SK-N-MC (cell line): ENCODE measurements at regions not wholly inside any gene's neighbourhood (a gene's known extent, or its start where the extent isn't known, plus 50 kb on each side); places are given as distances from the start of the nearest gene placed in this dataset.

Experiments
- EZH2 ChIP-seq: fragments of 200-600 bp; sonication (generic); IDR thresholded peaks from one replicate; pipeline ENCODE4 v1.6.1; 2017; ENCODE audit warnings: antibody characterized with exemption
- POLR2AphosphoS5 ChIP-seq: IDR thresholded peaks from 2 replicates; pipeline ENCODE4 v1.6.1; 2012; ENCODE audit warnings: mild to moderate bottlenecking, low read depth, low read length, borderline replicate concordance

DNA sequence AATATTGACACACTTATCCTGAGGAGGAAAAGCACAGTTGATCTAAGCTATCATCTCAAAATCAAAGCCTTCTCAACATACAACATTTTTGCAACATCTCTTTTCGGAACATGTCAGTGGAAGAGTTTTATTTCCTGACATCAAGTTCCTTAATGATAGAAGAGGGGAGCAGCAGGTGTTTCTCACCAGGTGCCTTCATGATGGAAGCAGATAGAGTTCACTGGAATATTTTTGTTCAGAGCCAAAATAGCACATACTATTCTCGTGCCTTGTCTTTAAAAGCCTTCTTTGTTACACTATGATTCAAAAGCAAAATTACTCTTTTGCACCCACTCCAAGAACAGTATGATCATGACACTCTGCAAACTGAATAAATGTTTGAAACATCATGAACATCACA, 176.9 kb upstream of the CCNG1 start:
- TF ChIP-seq POLR2AphosphoS5 (no peak), EZH2 (no peak)
